Aorta (tissue), 5 donors: ENCODE measurements at regions not wholly inside any gene's neighbourhood (a gene's known extent, or its start where the extent isn't known, plus 50 kb on each side); places are given as distances from the start of the nearest gene placed in this dataset.

Source experiments
- ATAC-seq: fragments of 200-7000 bp; cut with Tn5 transposase; one replicate; pipeline ENCODE4 v1.9.1; 2022; ENCODE audit warnings: moderate library complexity; ENCODE audit not compliant: low FRiP score
- DNase-seq, 2 donors: peaks; one replicate each; pipeline ENCODE4 v3.0.0-alpha.2; 2020
- H3K27ac ChIP-seq, 2 donors: one replicate each; pipeline ENCODE4 v1.5.1; 2013; ENCODE audit warnings: low read length in 2 of 2, mild to moderate bottlenecking in 2 of 2, moderate library complexity in 2 of 2, control low read depth in 1 of 2, inconsistent platforms in 1 of 2, low read depth in 1 of 2
- H3K27me3 ChIP-seq, 2 donors: one replicate each; pipeline ENCODE4 v1.6.1; 2013; ENCODE audit warnings: control low read depth in 1 of 2, low read length in 1 of 2, mild to moderate bottlenecking in 1 of 2, moderate library complexity in 1 of 2; ENCODE audit not compliant: insufficient read depth in 2 of 2, control insufficient read depth in 1 of 2
- H3K36me3 ChIP-seq, 2 donors: one replicate each; pipeline ENCODE4 v1.6.1; 2013; ENCODE audit warnings: control low read depth in 1 of 2, low read length in 1 of 2, mild to moderate bottlenecking in 1 of 2; ENCODE audit not compliant: insufficient read depth in 2 of 2, control insufficient read depth in 1 of 2
- H3K4me1 ChIP-seq, 2 donors: one replicate each; pipeline ENCODE4 v1.6.1; 2013; ENCODE audit warnings: low read length in 2 of 2, control low read depth in 1 of 2, mild to moderate bottlenecking in 1 of 2, moderate library complexity in 1 of 2; ENCODE audit not compliant: insufficient read depth in 2 of 2, control insufficient read depth in 1 of 2
- H3K4me3 ChIP-seq, 2 donors: one replicate each; pipeline ENCODE4 v1.5.1; 2013; ENCODE audit warnings: low read length in 2 of 2, control low read depth in 1 of 2, mild to moderate bottlenecking in 1 of 2
- H3K9me3 ChIP-seq: one replicate; pipeline ENCODE4 v1.6.1; 2013; ENCODE audit warnings: mild to moderate bottlenecking, low read length; ENCODE audit not compliant: control insufficient read depth
- WGBS, 2 donors: extraction: QIAGEN DNeasy Blood & Tissue Kit; methylation state at CpG; one replicate each; pipeline ENCODE4 v1.1.7; 2013; 5-methylcytosine and 5-hydroxymethylcytosine counted together
- intact Hi-C, 2 donors: fragments of 100-400 bp; cut with DNase I; formaldehyde crosslinking; loops; one replicate each; pipeline versions ENCODE4 v1.14.2 to v1.15.0; 2022
- donor health status: healthy with polysubstance abuse.
- donor health status: Bipolar disorder and iron deficiency.
- donor health status: DM: no; HTN: no; CAD: no.
- donor health status: DM: no; HTN: no; CAD: no.
- donor health status: DM: yes; HTN: yes; CAD: no.

DNA sequence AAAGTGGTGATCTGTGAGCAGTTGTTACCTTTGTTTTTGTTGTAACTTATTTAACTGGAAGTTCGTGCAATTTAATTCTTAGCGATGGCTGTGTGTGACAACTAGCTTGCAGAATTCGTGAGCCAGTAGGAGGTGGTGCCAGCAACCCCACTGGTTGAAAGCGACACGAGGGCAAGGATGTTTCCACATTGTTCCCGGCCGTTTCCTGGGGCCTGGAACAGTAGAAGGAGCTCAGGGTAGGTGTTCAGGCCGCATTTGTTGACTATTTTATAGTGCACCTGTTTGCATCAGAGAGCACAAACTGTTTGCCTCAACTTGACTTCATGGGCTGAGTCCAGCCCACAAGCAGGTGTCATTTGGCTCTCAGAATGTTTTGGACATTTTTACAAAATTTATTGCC is 112.1 kb upstream of the PTPN1 start:
- 45 to 53% methylated on average over 8 of the region's 8 CpGs for WGBS, 2 donors
- ATAC-seq (no peak), DNase-seq (no peak)
- Histone ChIP-seq H3K27ac (peak overlapping the region; percentile 74 to 94), H3K27me3 (no peaks in the 10 kb centered on the region), H3K9me3 (no peaks in the 10 kb centered on the region), H3K4me3 (no peak overlapping the region), H3K36me3 (no peaks in the 10 kb centered on the region), H3K4me1 (peaks cover 0 to 5% of the 10 kb centered on the region in 2 donors)
- intact Hi-C loops: loop anchor here (5.0 to 10.0 kb wide), 3 partner anchors 96 to 206 kb away; partner anchors contain the start of gene CEBPB (in 2 of the 2)

DNA sequence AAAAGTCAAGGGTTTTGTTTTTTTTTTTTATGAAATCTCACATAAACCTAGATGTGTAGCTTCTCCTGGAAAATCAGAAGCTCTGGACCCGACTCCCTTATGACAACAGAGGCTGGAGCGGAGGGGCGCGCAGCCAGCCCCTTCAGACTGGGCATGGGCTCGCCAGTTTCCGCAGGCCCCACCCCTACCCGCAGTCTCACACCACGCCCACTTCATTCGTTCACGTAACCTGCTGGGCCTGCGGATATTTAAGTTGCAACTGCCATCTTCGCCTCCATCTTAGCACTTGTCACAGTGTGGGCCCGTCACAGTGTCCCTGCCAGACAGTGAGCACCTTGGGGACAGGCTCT is 111.7 kb upstream of the PTPN1 start:
- DNase-seq (no peak), ATAC-seq (peak; percentile 1)
- WGBS, 2 donors: 22 to 24% methylated on average over 13 of the region's 13 CpGs
- Histone ChIP-seq H3K9me3 (no peaks in the 10 kb centered on the region), H3K4me3 (no peak overlapping the region), H3K27me3 (no peaks in the 10 kb centered on the region), H3K36me3 (no peaks in the 10 kb centered on the region), H3K4me1 (peaks cover 0 to 5% of the 10 kb centered on the region in 2 donors), H3K27ac (peak overlapping the region; percentile 94 to 95)
- intact Hi-C loops: loop anchor here (5.0 to 10.0 kb wide), 3 partner anchors 96 to 206 kb away; partner anchors contain the start of gene CEBPB (in 2 of the 2)

DNA sequence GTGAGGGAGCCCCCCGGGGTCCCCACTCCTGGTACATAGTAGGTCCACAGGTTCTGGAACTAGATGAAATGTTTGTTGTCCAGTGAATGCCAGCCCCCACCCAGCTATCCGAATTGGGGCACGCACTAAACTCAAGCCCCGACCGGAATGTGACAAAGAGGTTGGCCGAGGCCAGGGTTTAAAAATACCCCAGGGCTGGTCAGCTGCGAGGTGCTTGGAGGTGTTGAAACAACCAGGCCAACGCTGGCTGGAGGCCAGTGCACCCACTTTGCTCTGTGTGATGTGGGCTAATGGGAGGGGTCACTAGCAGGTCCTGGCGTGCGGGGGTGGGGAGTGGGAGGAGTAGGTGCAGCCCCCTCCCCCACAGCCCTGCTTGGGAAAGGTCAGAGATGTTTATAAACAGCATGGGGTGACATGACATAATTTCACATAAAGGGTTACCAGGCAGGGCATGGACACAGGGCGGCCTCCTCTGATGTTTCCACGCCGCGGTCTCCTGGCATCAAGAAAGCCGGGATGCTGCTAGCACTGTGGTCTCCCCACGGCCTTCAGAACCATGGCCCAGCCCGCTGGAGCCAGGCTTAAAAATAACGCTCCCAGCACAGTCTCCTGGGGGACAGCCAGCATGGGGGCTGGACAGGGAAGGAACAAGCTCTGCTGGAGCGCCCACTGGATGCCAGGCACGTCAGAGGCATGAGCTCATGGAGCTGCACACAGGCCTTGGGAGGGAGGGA is 111.2 kb upstream of the PTPN1 start:
- no peak overlapping the region for H3K4me3 ChIP-seq
- H3K9me3 ChIP-seq: no peaks in the 10 kb centered on the region
- H3K4me1 ChIP-seq: peaks cover 1 to 5% of the 10 kb centered on the region in 2 donors
- H3K27me3 ChIP-seq: no peaks in the 10 kb centered on the region
- 2 to 7% methylated on average over 20 of the region's 20 CpGs for WGBS, 2 donors
- DNase-seq (peak; percentile 90 to 95), ATAC-seq (peak; percentile 75)
- no peaks in the 10 kb centered on the region for H3K36me3 ChIP-seq
- intact Hi-C loops: loop anchor here (5.0 to 10.0 kb wide), 3 partner anchors 97 to 207 kb away; partner anchors contain the start of gene CEBPB (in 2 of the 2)
- peak overlapping the region; percentile 94 to 95 for H3K27ac ChIP-seq

DNA sequence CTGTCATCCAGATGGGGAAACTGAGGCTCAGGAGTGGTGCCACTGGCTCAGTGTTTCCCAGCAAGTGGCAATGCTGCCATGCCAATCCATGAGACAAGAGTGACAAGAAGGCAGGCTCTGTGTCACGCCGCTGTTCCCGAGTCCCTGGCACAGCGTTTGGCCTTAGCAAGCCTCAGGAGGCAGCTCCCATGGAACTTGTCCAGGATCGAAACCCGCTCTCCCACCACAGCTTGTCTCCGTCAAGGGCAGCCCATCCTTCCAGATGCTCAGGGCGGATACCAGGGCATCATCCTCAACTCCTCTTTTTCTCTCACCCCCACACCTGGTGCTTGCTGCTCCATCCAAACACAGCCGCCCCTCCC is 110.6 kb upstream of the PTPN1 start:
- Histone ChIP-seq H3K27me3 (no peaks in the 10 kb centered on the region), H3K27ac (peak overlapping the region; percentile 2 to 78), H3K4me1 (peaks cover 3 to 5% of the 10 kb centered on the region in 2 donors), H3K9me3 (no peaks in the 10 kb centered on the region), H3K36me3 (no peaks in the 10 kb centered on the region), H3K4me3 (no peak overlapping the region)
- ATAC-seq (no peak), DNase-seq (no peak)
- 23 to 26% methylated on average over 9 of the region's 9 CpGs for whole genome bisulfite sequencing, 2 donors
- intact Hi-C loops: loop anchor here (5.0 to 10.0 kb wide), 3 partner anchors 97 to 207 kb away; partner anchors contain the start of gene CEBPB (in 2 of the 2)

DNA sequence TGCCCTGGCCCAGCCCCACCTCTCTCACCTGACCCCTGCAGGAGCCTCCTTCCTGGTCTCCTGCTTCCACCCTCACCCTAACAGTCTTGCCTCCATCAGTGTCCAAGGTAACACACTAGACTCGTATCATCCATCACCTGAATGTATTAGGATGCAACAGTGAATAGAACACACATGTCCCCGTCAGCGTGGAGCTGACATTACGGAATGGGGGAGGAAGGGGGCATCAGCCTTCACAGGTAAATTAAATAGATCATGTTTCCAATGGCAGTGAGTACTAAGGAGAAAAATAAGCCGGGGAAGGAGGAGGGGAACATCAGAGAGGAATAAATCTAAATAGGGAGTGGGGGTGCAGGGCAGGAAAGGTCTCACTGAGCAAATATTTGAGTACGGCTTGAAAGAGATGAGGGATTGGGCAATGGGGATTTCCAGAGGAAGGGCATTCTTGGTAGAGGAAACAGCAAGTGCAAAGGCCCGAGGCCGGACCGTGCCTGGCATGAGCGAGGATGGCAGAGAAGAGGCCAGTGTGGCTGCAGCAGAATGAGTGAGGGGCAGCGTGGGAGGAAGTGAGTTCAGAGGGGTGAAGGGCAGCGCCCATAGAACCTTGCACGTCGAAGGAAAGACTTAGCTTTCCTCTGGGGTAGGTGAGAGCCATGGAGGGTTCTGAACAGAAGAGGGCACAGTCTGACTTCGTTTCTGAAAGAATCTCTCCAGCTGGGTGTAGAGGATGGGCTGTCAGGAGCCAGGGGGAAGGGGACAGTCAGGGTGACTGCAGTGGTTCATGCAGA is 110.1 kb upstream of the PTPN1 start:
- Histone ChIP-seq H3K27me3 (no peaks in the 10 kb centered on the region), H3K27ac (peak overlapping the region; percentile 2 to 78), H3K9me3 (no peaks in the 10 kb centered on the region), H3K4me1 (peaks cover 3 to 5% of the 10 kb centered on the region in 2 donors), H3K4me3 (no peak overlapping the region), H3K36me3 (no peaks in the 10 kb centered on the region)
- DNase-seq: no peak
- intact Hi-C loops: loop anchor here (5.0 to 10.0 kb wide), 4 partner anchors 57 to 208 kb away; partner anchors contain the start of gene CEBPB (in 2 of the 2)
- ATAC-seq: no peak
- WGBS, 2 donors: 64 to 66% methylated on average over 15 of the region's 15 CpGs

DNA sequence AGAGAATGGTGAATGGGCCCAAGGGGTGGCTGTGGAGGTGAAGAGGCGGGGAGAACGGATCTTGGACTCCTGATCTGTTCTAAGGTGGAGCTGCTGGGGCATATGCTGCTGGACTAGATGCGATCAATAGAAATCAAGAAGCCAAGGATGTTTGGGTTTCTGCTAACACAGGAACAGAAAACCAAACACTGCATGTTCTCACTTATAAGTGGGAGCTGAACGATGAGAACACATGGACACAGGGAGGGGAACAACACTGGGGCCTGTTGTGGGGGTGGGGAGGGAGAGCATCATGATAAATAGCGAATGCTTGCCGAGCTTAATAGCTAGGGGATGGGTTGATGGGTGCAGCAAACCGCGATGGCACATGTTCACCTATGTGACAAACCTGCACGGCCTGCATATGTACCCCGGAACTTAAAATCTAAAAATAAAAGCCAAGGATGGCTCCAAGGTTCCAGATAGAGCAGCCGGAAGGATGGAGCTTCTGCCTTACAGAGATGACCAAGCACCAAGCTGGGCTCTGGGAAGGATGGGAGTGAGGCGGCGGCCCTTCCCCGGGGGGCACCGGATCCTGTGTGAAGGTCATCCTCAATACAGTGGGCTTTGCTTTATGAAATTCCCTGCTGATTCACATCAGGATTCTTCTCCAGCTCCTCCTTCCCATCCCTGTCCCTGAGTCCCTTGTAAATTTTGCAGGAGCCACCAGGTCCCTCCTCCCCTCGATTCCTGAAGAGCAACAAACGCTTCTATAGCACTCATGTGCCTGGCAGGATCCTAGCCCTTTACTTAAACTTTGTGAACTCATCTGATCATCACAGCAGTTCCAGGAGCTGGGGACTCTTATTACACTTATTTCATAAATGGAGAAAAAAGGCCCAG is 109.2 kb upstream of the PTPN1 start:
- intact Hi-C loops: loop anchor here in 1 of 2 donors (5.0 kb wide), 1 partner anchor 56 kb away; no protein-coding TSS in a partner anchor
- Histone ChIP-seq H3K27ac (peak overlapping the region in 1 of 2 donors; percentile 20), H3K36me3 (no peaks in the 10 kb centered on the region), H3K4me3 (no peak overlapping the region), H3K4me1 (peaks cover 3 to 5% of the 10 kb centered on the region in 2 donors), H3K9me3 (no peaks in the 10 kb centered on the region), H3K27me3 (no peaks in the 10 kb centered on the region)
- DNase-seq: no peak
- WGBS, 2 donors: 82 to 88% methylated on average over 17 of the region's 17 CpGs
- ATAC-seq: no peak

DNA sequence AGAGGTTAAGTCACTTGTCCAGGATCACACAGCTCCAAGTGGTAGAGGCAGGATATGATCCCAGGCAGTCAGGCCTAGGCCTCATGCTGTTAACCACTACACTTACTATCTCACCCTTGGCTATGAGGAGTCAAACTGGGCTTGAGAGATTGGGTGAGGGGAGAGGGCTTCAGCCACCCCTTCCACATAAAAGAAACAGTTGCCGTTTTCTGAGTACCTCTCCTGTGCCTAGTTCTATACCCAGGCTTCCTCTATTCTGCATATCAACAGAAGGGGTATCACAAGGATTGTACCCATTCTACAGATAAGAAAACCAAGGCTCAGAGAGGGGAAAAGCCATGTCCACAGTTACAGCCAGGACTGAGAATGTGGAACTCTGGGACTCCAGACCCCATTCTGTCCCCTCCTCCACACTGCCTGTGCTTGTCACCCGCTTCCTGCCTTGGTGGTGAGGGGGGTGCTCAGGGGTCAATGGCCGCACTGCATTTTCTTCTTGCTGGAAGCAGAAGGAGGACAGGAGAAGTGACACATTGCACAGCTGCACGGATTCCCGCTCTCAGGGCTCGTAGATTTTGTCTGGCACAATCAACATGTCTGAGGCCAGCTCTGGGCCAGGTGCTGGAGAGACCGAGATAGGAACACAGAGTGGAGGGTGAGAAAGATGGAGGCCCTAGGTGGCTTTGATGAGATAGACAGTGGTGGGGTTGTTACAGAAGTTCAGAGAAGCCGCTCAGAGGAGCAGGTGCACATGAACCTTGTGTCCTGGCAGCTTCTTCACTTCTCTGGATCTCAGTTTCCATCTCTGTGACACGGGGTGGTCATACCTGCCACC is 108.4 kb upstream of the PTPN1 start:
- WGBS, 2 donors: 86 to 87% methylated on average over 9 of the region's 9 CpGs
- H3K4me1 ChIP-seq: peaks cover 3 to 4% of the 10 kb centered on the region in 2 donors
- no peak overlapping the region for H3K4me3 ChIP-seq
- ATAC-seq: no peak
- intact Hi-C loops: loop anchor here in 1 of 2 donors (5.0 kb wide), 1 partner anchor 55 kb away; no protein-coding TSS in a partner anchor
- H3K27ac ChIP-seq: peak overlapping the region; percentile 11 to 20
- no peak for DNase-seq
- no peaks in the 10 kb centered on the region for H3K27me3 ChIP-seq
- no peaks in the 10 kb centered on the region for H3K9me3 ChIP-seq
- H3K36me3 ChIP-seq: no peaks in the 10 kb centered on the region
